Esophagus (tissue), 2 donors: ENCODE measurements at regions not wholly inside any gene's neighbourhood (a gene's known extent, or its start where the extent isn't known, plus 50 kb on each side); places are given as distances from the start of the nearest gene placed in this dataset.

ENCODE experiments used
- H3K27ac ChIP-seq, 2 donors: one replicate each; pipeline ENCODE4 v1.5.1; 2013; ENCODE audit warnings: low read depth in 2 of 2, mild to moderate bottlenecking in 2 of 2, inconsistent platforms in 1 of 2, low read length in 1 of 2, moderate library complexity in 1 of 2
- H3K27me3 ChIP-seq, 2 donors: one replicate each; pipeline ENCODE4 v1.6.1; 2013; ENCODE audit warnings: low read length in 2 of 2, control low read depth in 1 of 2, mild to moderate bottlenecking in 1 of 2; ENCODE audit not compliant: insufficient read depth in 2 of 2, control insufficient read depth in 1 of 2
- H3K36me3 ChIP-seq, 2 donors: one replicate each; pipeline ENCODE4 v1.6.1; 2013; ENCODE audit warnings: low read length in 1 of 2; ENCODE audit not compliant: control insufficient read depth in 2 of 2, insufficient read depth in 2 of 2
- H3K4me1 ChIP-seq, 2 donors: one replicate each; pipeline ENCODE4 v1.6.1; 2013; ENCODE audit warnings: low read length in 1 of 2; ENCODE audit not compliant: control insufficient read depth in 2 of 2, insufficient read depth in 2 of 2
- H3K4me3 ChIP-seq, 2 donors: one replicate each; pipeline ENCODE4 v1.5.1; 2013; ENCODE audit warnings: low read length in 2 of 2, mild to moderate bottlenecking in 2 of 2, low read depth in 1 of 2, moderate library complexity in 1 of 2
- H3K9me3 ChIP-seq, 2 donors: one replicate each; pipeline ENCODE4 v1.6.1; 2013; ENCODE audit warnings: mild to moderate bottlenecking in 2 of 2, low read depth in 1 of 2, low read length in 1 of 2, moderate library complexity in 1 of 2; ENCODE audit not compliant: control insufficient read depth in 2 of 2, insufficient read depth in 1 of 2
- WGBS, 2 donors: extraction: QIAGEN DNeasy Blood & Tissue Kit; methylation state at CpG; one replicate each; pipeline ENCODE4 v1.1.7; 2013; 5-methylcytosine and 5-hydroxymethylcytosine counted together
- donor health status: healthy with polysubstance abuse.
- donor health status: Bipolar disorder and iron deficiency.

- no peak overlapping the region for H3K27ac ChIP-seq
- no peaks in the 10 kb centered on the region for H3K4me1 ChIP-seq
These were observed 1390.9 kb downstream of the C4orf33 start for GRCh38 chr4:130486841-130487240.

GRCh38 chr4:130510661-130511060 lies 1414.7 kb downstream of the C4orf33 start:
- Histone ChIP-seq H3K36me3 (no peaks in the 10 kb centered on the region), H3K27me3 (no peaks in the 10 kb centered on the region), H3K9me3 (no peaks in the 10 kb centered on the region), H3K4me3 (no peak overlapping the region), H3K4me1 (no peaks in the 10 kb centered on the region), H3K27ac (no peak overlapping the region)
- 89 to 91% methylated on average over 3 of the region's 3 CpGs for WGBS, 2 donors

More at GRCh38 chr4:130486841-130487240, 1390.9 kb downstream of the C4orf33 start:
- H3K36me3 ChIP-seq, result no peaks in the 10 kb centered on the region
- no peaks in the 10 kb centered on the region for H3K9me3 ChIP-seq
- no peak overlapping the region for H3K4me3 ChIP-seq
- H3K27me3 ChIP-seq, result no peaks in the 10 kb centered on the region

- Histone ChIP-seq H3K9me3 (no peaks in the 10 kb centered on the region), H3K4me1 (no peaks in the 10 kb centered on the region), H3K4me3 (no peak overlapping the region), H3K27me3 (no peaks in the 10 kb centered on the region), H3K36me3 (no peaks in the 10 kb centered on the region), H3K27ac (no peak overlapping the region)
- WGBS, 2 donors, result 38 to 44% methylated on average over 5 of the region's 5 CpGs
These were observed 1415.8 kb downstream of the C4orf33 start for GRCh38 chr4:130511776-130512175.

GRCh38 chr4:130524057-130524456 lies 1428.1 kb downstream of the C4orf33 start:
- Histone ChIP-seq H3K4me3 (no peak overlapping the region), H3K36me3 (no peaks in the 10 kb centered on the region), H3K27me3 (no peaks in the 10 kb centered on the region), H3K4me1 (no peaks in the 10 kb centered on the region), H3K9me3 (peaks cover 2 to 5% of the 10 kb centered on the region in 2 donors), H3K27ac (no peak overlapping the region)
- 93 to 100% methylated on average over 1 of the region's 1 CpG for WGBS, 2 donors

- Histone ChIP-seq H3K4me1 (no peaks in the 10 kb centered on the region), H3K27ac (no peak overlapping the region), H3K4me3 (no peak overlapping the region), H3K9me3 (no peaks in the 10 kb centered on the region), H3K27me3 (no peaks in the 10 kb centered on the region), H3K36me3 (no peaks in the 10 kb centered on the region)
- 66 to 75% methylated on average over 5 of the region's 5 CpGs for WGBS, 2 donors
These were observed 1434.6 kb downstream of the C4orf33 start for GRCh38 chr4:130530505-130530904.

GRCh38 chr4:130534651-130535050 lies 1438.7 kb downstream of the C4orf33 start:
- Histone ChIP-seq H3K27me3 (no peaks in the 10 kb centered on the region), H3K4me3 (no peak overlapping the region), H3K36me3 (no peaks in the 10 kb centered on the region), H3K27ac (no peak overlapping the region), H3K4me1 (no peaks in the 10 kb centered on the region), H3K9me3 (no peaks in the 10 kb centered on the region)
- WGBS, 2 donors, result 75 to 84% methylated on average over 1 of the region's 1 CpG

- H3K27ac ChIP-seq, result no peak overlapping the region
- H3K4me1 ChIP-seq, result no peaks in the 10 kb centered on the region
- 87 to 92% methylated on average over 6 of the region's 6 CpGs for WGBS, 2 donors
- H3K36me3 ChIP-seq, result no peaks in the 10 kb centered on the region
- no peaks in the 10 kb centered on the region for H3K27me3 ChIP-seq
- no peaks in the 10 kb centered on the region for H3K9me3 ChIP-seq
- no peak overlapping the region for H3K4me3 ChIP-seq
These were observed 1447.0 kb downstream of the C4orf33 start for GRCh38 chr4:130542953-130543352.

- Histone ChIP-seq H3K27me3 (no peaks in the 10 kb centered on the region), H3K4me3 (no peak overlapping the region), H3K4me1 (no peaks in the 10 kb centered on the region), H3K9me3 (no peaks in the 10 kb centered on the region), H3K36me3 (no peaks in the 10 kb centered on the region), H3K27ac (no peak overlapping the region)
- 31 to 40% methylated on average over 3 of the region's 3 CpGs for WGBS, 2 donors
These were observed 1449.2 kb downstream of the C4orf33 start for GRCh38 chr4:130545171-130545570.

GRCh38 chr4:130545596-130545995 lies 1449.6 kb downstream of the C4orf33 start:
- H3K27ac ChIP-seq, result no peak overlapping the region
- H3K36me3 ChIP-seq, result no peaks in the 10 kb centered on the region
- no peak overlapping the region for H3K4me3 ChIP-seq
- 64 to 65% methylated on average over 2 of the region's 2 CpGs for WGBS, 2 donors
- no peaks in the 10 kb centered on the region for H3K27me3 ChIP-seq
- no peaks in the 10 kb centered on the region for H3K4me1 ChIP-seq
- no peaks in the 10 kb centered on the region for H3K9me3 ChIP-seq

GRCh38 chr4:130559268-130559667 lies 1463.3 kb downstream of the C4orf33 start:
- H3K27me3 ChIP-seq, result no peaks in the 10 kb centered on the region
- H3K36me3 ChIP-seq, result no peaks in the 10 kb centered on the region
- 34 to 45% methylated on average over 2 of the region's 2 CpGs for WGBS, 2 donors
- no peak overlapping the region for H3K27ac ChIP-seq
- H3K9me3 ChIP-seq, result no peaks in the 10 kb centered on the region
- no peak overlapping the region for H3K4me3 ChIP-seq
- no peaks in the 10 kb centered on the region for H3K4me1 ChIP-seq
